GM19043 (cell line): ENCODE measurements at regions not wholly inside any gene's neighbourhood (a gene's known extent, or its start where the extent isn't known, plus 50 kb on each side); places are given as distances from the start of the nearest gene placed in this dataset.

Experiments
- ATAC-seq: cut with Tn5 transposase; IDR thresholded peaks from one replicate; pipeline ENCODE4 v1.9.1; 2021; ENCODE audit warnings: low read depth; ENCODE audit not compliant: unreplicated experiment

DNA sequence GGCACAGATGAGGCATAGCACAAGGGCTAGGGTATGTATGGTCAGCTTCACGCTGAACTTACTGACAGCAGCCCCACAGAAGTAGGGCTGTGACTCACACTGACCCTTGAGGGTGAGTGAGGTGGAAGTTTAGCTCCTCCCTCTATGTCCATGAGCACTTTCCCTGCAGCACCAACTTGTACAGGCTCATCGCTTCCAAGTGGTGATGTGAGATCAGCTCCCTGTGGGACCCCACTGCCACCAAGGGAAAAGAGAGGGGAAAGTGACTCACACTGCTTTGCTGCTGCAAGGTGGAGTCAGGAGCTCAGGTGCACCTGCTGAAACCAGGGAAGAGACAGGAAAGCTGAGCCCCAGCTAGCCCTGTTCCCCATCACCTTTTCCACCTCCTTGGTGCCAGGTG is 91.5 kb downstream of the TEX51 start:
- no peak for ATAC-seq

DNA sequence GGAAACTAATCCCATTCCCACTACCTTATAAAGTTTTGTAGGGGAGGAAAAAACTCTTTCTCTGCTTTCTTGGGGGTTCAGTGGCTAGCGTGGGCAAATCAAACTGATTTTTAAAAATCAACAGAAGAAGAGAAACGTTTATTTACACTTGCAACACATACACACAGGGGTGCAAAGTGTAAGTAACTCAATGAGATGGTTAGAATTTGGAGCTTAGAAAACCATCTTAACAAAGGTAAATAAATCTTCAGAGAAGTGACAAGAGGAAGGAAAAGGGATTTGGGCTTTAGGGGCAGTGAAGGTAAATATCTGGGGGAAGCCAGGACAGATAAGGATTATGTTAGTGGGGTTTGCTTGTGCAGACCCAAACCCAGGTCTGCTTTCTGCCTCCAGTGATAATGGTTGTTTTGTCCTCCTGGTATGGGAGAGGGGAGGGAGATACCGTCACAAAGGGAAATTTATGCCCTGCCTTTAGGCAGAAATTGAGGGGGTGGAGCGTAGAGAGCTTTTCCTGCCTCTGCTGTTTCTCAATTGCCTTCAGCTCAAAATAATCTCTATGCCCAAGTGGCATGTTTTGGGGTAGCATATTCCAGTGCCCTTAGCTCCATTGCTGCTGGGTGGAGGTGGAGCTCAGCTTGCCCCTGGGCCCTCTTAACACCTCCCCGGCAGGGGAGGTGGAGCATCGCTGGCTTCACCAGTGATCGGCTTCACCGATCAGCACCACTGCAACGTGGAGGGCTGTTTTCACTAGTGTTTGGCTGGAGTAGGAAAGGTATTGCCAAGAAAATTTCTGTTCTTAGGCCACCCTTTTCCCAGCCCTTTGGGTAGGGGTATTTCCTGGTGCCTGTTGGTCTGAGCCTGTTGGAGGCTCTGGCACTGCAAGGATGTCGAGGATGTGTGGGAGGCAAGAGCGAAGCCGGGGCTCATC is 92.2 kb downstream of the TEX51 start:
- no peak for ATAC-seq

DNA sequence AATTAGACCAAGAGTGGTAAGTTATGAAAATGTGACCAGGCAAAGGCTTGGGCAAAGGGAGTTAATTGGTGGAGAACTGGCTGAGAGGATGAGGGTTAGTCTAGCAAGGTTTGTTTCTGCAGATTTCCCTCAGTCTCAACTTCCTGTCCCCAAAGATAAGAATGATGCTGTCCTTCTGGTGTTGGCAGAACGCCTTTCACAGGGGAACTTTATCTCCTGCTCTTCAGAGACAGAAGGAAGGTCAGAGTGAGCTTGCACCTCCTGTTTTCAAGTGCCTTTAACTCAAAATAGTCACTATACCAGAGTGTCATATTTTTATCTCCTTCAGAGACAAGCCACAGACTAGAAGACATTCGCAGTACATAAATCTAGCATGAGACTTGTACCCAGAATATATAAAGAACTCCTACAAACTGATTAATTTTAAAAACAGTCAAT is 95.7 kb downstream of the TEX51 start:
- no peak for ATAC-seq

DNA sequence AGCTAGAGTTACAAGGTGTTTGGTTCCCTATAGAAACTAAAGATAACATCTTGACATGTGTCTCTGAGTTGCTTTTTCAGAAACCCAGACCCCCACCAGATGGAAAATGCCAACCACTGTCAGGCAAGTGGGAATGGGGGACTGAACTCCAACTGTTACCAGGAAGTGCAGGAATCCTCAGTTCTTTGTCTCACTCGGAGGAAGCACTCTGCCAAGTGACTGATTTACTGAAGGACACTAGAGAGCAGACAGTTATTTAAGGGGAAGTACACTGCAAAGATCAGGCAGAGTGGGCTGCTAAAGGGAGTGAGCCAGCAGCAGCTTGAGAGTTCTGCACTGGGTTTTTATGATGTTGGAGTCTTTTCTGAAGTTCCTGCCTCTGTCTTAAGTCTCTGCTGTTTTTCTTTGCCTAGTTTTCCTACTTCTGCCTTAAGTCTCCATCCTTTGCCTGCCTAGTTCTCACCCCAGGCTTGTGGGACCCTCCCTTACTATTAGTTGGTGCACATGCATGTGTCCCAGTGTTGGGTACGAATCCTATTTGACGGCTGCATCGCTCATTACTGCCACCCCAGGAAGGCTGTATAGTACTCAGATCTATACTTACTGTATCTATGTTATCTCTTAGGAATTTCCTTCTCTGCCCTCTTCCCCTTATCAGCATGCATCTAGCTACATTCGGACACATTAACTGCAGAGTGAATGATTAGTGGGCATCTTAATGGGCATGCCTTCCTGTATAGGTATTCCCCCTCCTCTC is 97.1 kb downstream of the TEX51 start:
- ATAC-seq: no peak

DNA sequence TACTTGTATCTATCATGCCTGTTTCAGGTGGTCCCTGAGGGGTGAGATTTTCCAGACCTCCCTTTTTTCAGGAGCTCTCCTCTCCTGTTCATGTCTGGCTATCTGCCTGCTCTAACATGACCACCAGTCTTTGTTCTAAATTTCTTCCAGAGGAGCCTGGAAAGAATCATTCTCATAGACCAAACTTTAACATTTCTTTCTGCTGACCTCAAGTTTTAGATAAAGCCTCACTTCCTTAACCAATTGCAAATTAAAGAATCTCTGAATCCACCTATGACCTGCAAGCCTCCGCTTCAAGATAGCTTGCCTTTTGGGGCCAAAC is 97.6 kb downstream of the TEX51 start:
- no peak for ATAC-seq
